ENCODE measurements at regions not wholly inside any gene's neighbourhood (a gene's known extent, or its start where the extent isn't known, plus 50 kb on each side); places are given as distances from the start of the nearest gene placed in this dataset.

GRCh38 chr10:8350250-8350967 lies 295.9 kb downstream of the GATA3 start:
- peak; percentile 37 for DNase-seq

- DNase-seq = no peak
These were observed 297.9 kb downstream of the GATA3 start for GRCh38 chr10:8352171-8353075.

- DNase-seq = no peak
These were observed 301.8 kb downstream of the GATA3 start for GRCh38 chr10:8356283-8356682.

GRCh38 chr10:8359467-8359866 lies 305.0 kb downstream of the GATA3 start:
- DNase-seq = no peak

GRCh38 chr10:8360365-8360764 lies 305.9 kb downstream of the GATA3 start:
- peak; percentile 65 for DNase-seq

GRCh38 chr10:8360814-8361509 lies 306.5 kb downstream of the GATA3 start:
- DNase-seq = peak; percentile 44

- peak; percentile 71 for DNase-seq
These were observed 307.0 kb downstream of the GATA3 start for GRCh38 chr10:8361510-8361844.

GRCh38 chr10:8365935-8366911 lies 311.7 kb downstream of the GATA3 start:
- peak; percentile 74 for DNase-seq

GRCh38 chr10:8367672-8368411 lies 313.4 kb downstream of the GATA3 start:
- DNase-seq = peak; percentile 38

- DNase-seq = peak; percentile 73
These were observed 315.2 kb downstream of the GATA3 start for GRCh38 chr10:8369666-8370065.

GRCh38 chr10:8374334-8374733 lies 319.8 kb downstream of the GATA3 start:
- DNase-seq = no peak

- DNase-seq = no peak
These were observed 320.6 kb downstream of the GATA3 start for GRCh38 chr10:8375137-8375536.

- DNase-seq = no peak
These were observed 323.9 kb downstream of the GATA3 start for GRCh38 chr10:8378198-8378983.

GRCh38 chr10:8379906-8380832 lies 325.7 kb downstream of the GATA3 start:
- no peak for DNase-seq

- DNase-seq = no peak
These were observed 326.5 kb downstream of the GATA3 start for GRCh38 chr10:8380833-8381496.

GRCh38 chr10:8386781-8387180 lies 332.3 kb downstream of the GATA3 start:
- no peak for DNase-seq

- no peak for DNase-seq
These were observed 335.1 kb downstream of the GATA3 start for GRCh38 chr10:8389630-8390029.

GRCh38 chr10:8392216-8392615 lies 337.7 kb downstream of the GATA3 start:
- no peak for DNase-seq

GRCh38 chr10:8393531-8393930 lies 339.0 kb downstream of the GATA3 start:
- no peak for DNase-seq
